NT2/D1 (cell line): ENCODE measurements at regions not wholly inside any gene's neighbourhood (a gene's known extent, or its start where the extent isn't known, plus 50 kb on each side); places are given as distances from the start of the nearest gene placed in this dataset.

ENCODE experiments used
- SUZ12 ChIP-seq: IDR thresholded peaks from 2 replicates; pipeline ENCODE4 v1.6.1; 2011; ENCODE audit not compliant: insufficient read length, insufficient read depth; ENCODE audit errors: extremely low read depth
- YY1 ChIP-seq: IDR thresholded peaks from 2 replicates; pipeline ENCODE4 v1.6.1; 2011; ENCODE audit not compliant: insufficient read length, insufficient read depth

DNA sequence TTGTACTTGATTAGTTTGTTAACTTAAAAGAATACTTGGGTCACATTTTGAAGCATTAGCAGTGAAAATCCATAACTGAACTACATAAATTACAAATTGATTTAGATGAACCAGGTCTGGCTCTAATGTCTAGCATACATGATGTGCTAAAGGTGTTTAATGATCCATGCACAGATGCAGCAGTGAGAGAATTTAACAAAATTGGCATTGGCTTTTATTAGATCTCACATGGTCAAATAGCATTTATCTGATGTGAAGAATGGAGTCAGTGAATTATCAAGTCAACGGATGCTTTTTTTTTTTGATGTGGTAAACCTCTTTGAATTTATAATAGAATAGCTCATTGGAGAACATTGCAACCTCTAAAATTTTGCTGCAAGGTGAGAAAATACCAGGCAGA, 293.0 kb upstream of the POT1 start:
- no peak for TF ChIP-seq YY1
- TF ChIP-seq SUZ12: no peak
